Liver (tissue), 8 donors: ENCODE measurements at regions not wholly inside any gene's neighbourhood (a gene's known extent, or its start where the extent isn't known, plus 50 kb on each side); places are given as distances from the start of the nearest gene placed in this dataset.

Experiments used
- DNase-seq: peaks from one replicate; pipeline ENCODE4 v3.0.0-alpha.2; 2017; ENCODE audit warnings: low spot score
- H3K27ac ChIP-seq, 2 donors: one replicate each; pipeline ENCODE4 v1.7.0; 2013; ENCODE audit warnings: inconsistent platforms in 2 of 2, low read length in 2 of 2, control low read depth in 1 of 2, low read depth in 1 of 2, mild to moderate bottlenecking in 1 of 2
- H3K27me3 ChIP-seq, 4 donors: one replicate each; pipeline versions ENCODE4 v1.6.1 to v1.7.0; 2013; ENCODE audit warnings: low read length in 3 of 4, inconsistent platforms in 1 of 4, mild to moderate bottlenecking in 1 of 4, moderate library complexity in 1 of 4; ENCODE audit not compliant: control insufficient read depth in 4 of 4, insufficient read depth in 4 of 4
- H3K36me3 ChIP-seq, 4 donors: one replicate each; pipeline versions ENCODE4 v1.6.1 to v1.7.0; 2013; ENCODE audit warnings: low read length in 3 of 4, mild to moderate bottlenecking in 3 of 4, low read depth in 1 of 4, moderate library complexity in 1 of 4; ENCODE audit not compliant: control insufficient read depth in 4 of 4, insufficient read depth in 3 of 4
- H3K4me1 ChIP-seq, 4 donors: one replicate each; pipeline versions ENCODE4 v1.6.1 to v1.7.0; 2013; ENCODE audit warnings: low read length in 3 of 4, mild to moderate bottlenecking in 3 of 4, moderate library complexity in 1 of 4; ENCODE audit not compliant: control insufficient read depth in 4 of 4, insufficient read depth in 4 of 4
- H3K4me3 ChIP-seq, 3 donors: one replicate each; pipeline versions ENCODE4 v1.6.1 to v1.7.0; 2013; ENCODE audit warnings: low read length in 3 of 3, control low read depth in 1 of 3, low read depth in 1 of 3, mild to moderate bottlenecking in 1 of 3
- H3K9ac ChIP-seq, 2 donors: one replicate each; pipeline ENCODE4 v1.7.0; 2013; ENCODE audit warnings: low read length in 2 of 2, mild to moderate bottlenecking in 2 of 2, moderate library complexity in 2 of 2, control low read depth in 1 of 2, low read depth in 1 of 2
- H3K9me3 ChIP-seq, 4 donors: one replicate each; pipeline versions ENCODE4 v1.6.1 to v1.7.0; 2013; ENCODE audit warnings: low read length in 3 of 4; ENCODE audit not compliant: control insufficient read depth in 4 of 4
- ATF3 ChIP-seq: IDR thresholded peaks from 2 replicates; pipeline ENCODE4 v1.6.1; 2016; ENCODE audit warnings: antibody characterized with exemption
- CTCF ChIP-seq: fragments of 150-350 bp; IDR thresholded peaks from 2 replicates; pipeline ENCODE4 v1.5.1; 2017; ENCODE audit warnings: improper control_type of control experiment, low read depth, low read length; ENCODE audit not compliant: missing input control
- EGR1 ChIP-seq, 2 donors: IDR thresholded peaks; 2 replicates each; pipeline ENCODE4 v1.6.1; 2016 to 2018; ENCODE audit warnings: antibody characterized with exemption in 2 of 2, low read depth in 2 of 2
- FOXA1 ChIP-seq: IDR thresholded peaks from 2 replicates; pipeline ENCODE4 v1.6.1; 2016; ENCODE audit warnings: antibody characterized with exemption
- FOXA2 ChIP-seq: IDR thresholded peaks from 2 replicates; pipeline ENCODE4 v1.6.1; 2016; ENCODE audit warnings: antibody characterized with exemption
- GABPA ChIP-seq, 2 donors: IDR thresholded peaks in 1 of 2; conservative IDR thresholded peaks in 1 of 2; 2 replicates each; pipeline ENCODE4 v1.6.1; 2016; ENCODE audit warnings: antibody characterized with exemption in 2 of 2, mild to moderate bottlenecking in 1 of 2, moderate library complexity in 1 of 2
- HNF4A ChIP-seq, 2 donors: conservative IDR thresholded peaks; 2 replicates each; pipeline ENCODE4 v1.6.1; 2016; ENCODE audit warnings: antibody characterized with exemption in 2 of 2, mild to moderate bottlenecking in 2 of 2
- HNF4G ChIP-seq: IDR thresholded peaks from 2 replicates; pipeline ENCODE4 v1.6.1; 2016; ENCODE audit warnings: antibody characterized with exemption
- JUND ChIP-seq, 2 donors: IDR thresholded peaks; 2 replicates each; pipeline ENCODE4 v1.6.1; 2016; ENCODE audit warnings: antibody characterized with exemption in 2 of 2
- MAX ChIP-seq: IDR thresholded peaks from 2 replicates; pipeline ENCODE4 v1.6.1; 2016; ENCODE audit warnings: antibody characterized with exemption
- NR2F2 ChIP-seq: IDR thresholded peaks from 2 replicates; pipeline ENCODE4 v1.6.1; 2016; ENCODE audit warnings: antibody characterized with exemption
- RAD21 ChIP-seq, 2 donors: IDR thresholded peaks; 2 replicates each; pipeline ENCODE4 v1.6.1; 2016; ENCODE audit warnings: antibody characterized with exemption in 2 of 2, mild to moderate bottlenecking in 2 of 2
- REST ChIP-seq: IDR thresholded peaks from 2 replicates; pipeline ENCODE4 v1.6.1; 2016; ENCODE audit warnings: antibody characterized with exemption, mild to moderate bottlenecking
- RXRA ChIP-seq, 2 donors: IDR thresholded peaks; 2 replicates each; pipeline ENCODE4 v1.6.1; 2017 to 2018; ENCODE audit warnings: antibody characterized with exemption in 2 of 2, mild to moderate bottlenecking in 1 of 2
- SP1 ChIP-seq: IDR thresholded peaks from 2 replicates; pipeline ENCODE4 v1.6.1; 2018; ENCODE audit warnings: antibody characterized with exemption, mild to moderate bottlenecking
- TAF1 ChIP-seq: conservative IDR thresholded peaks from 2 replicates; pipeline ENCODE4 v1.6.1; 2016; ENCODE audit warnings: antibody characterized with exemption, mild to moderate bottlenecking
- YY1 ChIP-seq: IDR thresholded peaks from 2 replicates; pipeline ENCODE4 v1.6.1; 2016; ENCODE audit warnings: antibody characterized with exemption, mild to moderate bottlenecking
- whole genome bisulfite sequencing: extraction: QIAGEN DNeasy Blood & Tissue Kit; methylation state at CpG from one replicate; pipeline ENCODE4 v1.1.7; 2013; 5-methylcytosine and 5-hydroxymethylcytosine counted together
- TF ChIP-seq, protein P1 (sequence below): IDR thresholded peaks from 2 replicates; pipeline ENCODE4 v1.6.1; 2016; ENCODE audit warnings: antibody characterized with exemption
- donor health status: healthy.
- donor health status: healthy.
- donor health status: healthy.
- donor health status: healthy.
- donor health status: healthy.

DNA sequence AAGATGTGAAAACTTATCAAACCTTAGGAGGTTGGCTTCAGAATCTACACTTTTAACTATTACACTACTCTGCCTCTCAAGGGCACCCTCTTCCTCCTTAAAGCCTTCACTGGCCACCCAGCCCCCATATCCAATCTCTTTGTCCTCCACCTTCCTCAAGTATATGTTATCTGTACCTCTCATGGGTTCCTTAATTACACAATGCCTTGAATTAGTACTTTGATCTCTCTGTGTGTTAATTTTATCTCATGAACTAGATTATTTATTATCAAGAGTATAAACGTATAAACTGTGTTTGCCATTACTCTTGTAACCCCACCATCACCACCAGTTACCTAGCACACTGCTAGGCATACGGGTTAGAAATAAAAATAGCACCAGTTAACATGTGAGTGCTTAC, 83.3 kb downstream of the NCR2 start (continued):
- TF ChIP-seq, protein P1, sequence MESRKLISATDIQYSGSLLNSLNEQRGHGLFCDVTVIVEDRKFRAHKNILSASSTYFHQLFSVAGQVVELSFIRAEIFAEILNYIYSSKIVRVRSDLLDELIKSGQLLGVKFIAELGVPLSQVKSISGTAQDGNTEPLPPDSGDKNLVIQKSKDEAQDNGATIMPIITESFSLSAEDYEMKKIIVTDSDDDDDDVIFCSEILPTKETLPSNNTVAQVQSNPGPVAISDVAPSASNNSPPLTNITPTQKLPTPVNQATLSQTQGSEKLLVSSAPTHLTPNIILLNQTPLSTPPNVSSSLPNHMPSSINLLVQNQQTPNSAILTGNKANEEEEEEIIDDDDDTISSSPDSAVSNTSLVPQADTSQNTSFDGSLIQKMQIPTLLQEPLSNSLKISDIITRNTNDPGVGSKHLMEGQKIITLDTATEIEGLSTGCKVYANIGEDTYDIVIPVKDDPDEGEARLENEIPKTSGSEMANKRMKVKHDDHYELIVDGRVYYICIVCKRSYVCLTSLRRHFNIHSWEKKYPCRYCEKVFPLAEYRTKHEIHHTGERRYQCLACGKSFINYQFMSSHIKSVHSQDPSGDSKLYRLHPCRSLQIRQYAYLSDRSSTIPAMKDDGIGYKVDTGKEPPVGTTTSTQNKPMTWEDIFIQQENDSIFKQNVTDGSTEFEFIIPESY = no peak

DNA sequence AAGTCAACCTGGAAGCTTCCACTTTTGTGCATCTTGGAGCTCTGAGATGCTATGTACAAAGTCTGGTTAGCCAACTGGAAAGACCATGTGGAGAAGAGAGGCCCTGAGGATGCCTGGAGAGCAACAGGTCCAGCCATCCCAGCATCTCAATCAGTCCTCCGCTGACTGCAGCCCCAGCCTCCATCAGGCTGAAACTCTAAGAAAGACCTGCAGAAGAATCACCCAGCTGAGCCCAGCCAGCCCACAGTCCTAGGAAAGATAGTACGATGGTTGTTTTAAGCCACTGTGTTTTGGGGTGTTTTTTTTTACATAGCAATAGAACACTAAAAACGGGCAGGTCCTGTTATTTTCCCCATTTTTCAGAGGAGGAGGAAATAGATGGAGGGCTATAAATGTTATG, 84.0 kb downstream of the NCR2 start:
- 86% methylated on average over 3 of the region's 3 CpGs for WGBS
- no peaks in the 10 kb centered on the region for H3K9me3 ChIP-seq
- H3K36me3 ChIP-seq = no peaks in the 10 kb centered on the region
- peaks cover 0 to 9% (median 2%) of the 10 kb centered on the region in 4 donors for H3K27me3 ChIP-seq
- H3K4me3 ChIP-seq = no peak overlapping the region
- no peak for DNase-seq
- no peaks in the 10 kb centered on the region for H3K4me1 ChIP-seq
- no peak overlapping the region for H3K27ac ChIP-seq
- H3K9ac ChIP-seq = no peak overlapping the region
- TF ChIP-seq GABPA (IDR thresholded peaks at IDR 0.05 in 1 of 2, conservative IDR thresholded peaks at IDR 0.05 in 1 of 2) (no peak), RXRA (IDR thresholded peaks at IDR 0.05) (no peak), FOXA2 (no peak), FOXA1 (no peak), HNF4G (no peak), REST (no peak), RAD21 (IDR thresholded peaks at IDR 0.05) (no peak), ATF3 (no peak), JUND (IDR thresholded peaks at IDR 0.05) (no peak), EGR1 (IDR thresholded peaks at IDR 0.05; ENCODE audit: low read depth in 2 of 2) (no peak), HNF4A (conservative IDR thresholded peaks at IDR 0.05) (no peak), MAX (no peak), YY1 (no peak), SP1 (no peak), CTCF (no peak), NR2F2 (no peak), TAF1 (no peak)
- TF ChIP-seq, protein P1 = no peak
